Transverse colon (tissue), 4 donors: ENCODE measurements at regions not wholly inside any gene's neighbourhood (a gene's known extent, or its start where the extent isn't known, plus 50 kb on each side); places are given as distances from the start of the nearest gene placed in this dataset.

ENCODE experiments used
- CTCF ChIP-seq, 5 experiments: fragments of 200-600 bp in 3 of 5; fragments of 450-650 bp in 2 of 5; sonication (generic) in 3 of 5; IDR thresholded peaks; 1 replicate in 2 of 5; 2 replicates in 3 of 5; pipeline ENCODE4 v1.5.1; 2016 to 2017; ENCODE audit warnings: antibody characterized with exemption in 5 of 5, inconsistent platforms in 3 of 5, mild to moderate bottlenecking in 2 of 5, moderate library complexity in 1 of 5
- POLR2A ChIP-seq: fragments of 450-650 bp; IDR thresholded peaks from one replicate; pipeline ENCODE4 v1.6.1; 2016; ENCODE audit warnings: antibody characterized with exemption, mild to moderate bottlenecking, moderate library complexity
- POLR2AphosphoS5 ChIP-seq, 3 donors: sonication (generic); formaldehyde crosslinking; IDR thresholded peaks; one replicate each; pipeline ENCODE4 v1.6.1; 2016; ENCODE audit warnings: antibody characterized with exemption in 3 of 3

GRCh38 chr6:2579241-2579761 lies 171.4 kb downstream of the MYLK4 start:
- TF ChIP-seq CTCF (IDR thresholded peaks at IDR 0.05) (no peak), POLR2A (no peak), POLR2AphosphoS5 (IDR thresholded peaks at IDR 0.05) (no peak)
